ENCODE measurements at regions not wholly inside any gene's neighbourhood (a gene's known extent, or its start where the extent isn't known, plus 50 kb on each side); places are given as distances from the start of the nearest gene placed in this dataset.

GRCh38 chr7:156560696-156561095 lies 79.9 kb upstream of the RNF32 start:
- no peak overlapping the region for H2AFZ ChIP-seq (ENCODE audit: low read depth, low read length)
- no peak for TF ChIP-seq MYC (IDR thresholded peaks at IDR 0.05; ENCODE audit: low read depth, low read length)
- no peak for TF ChIP-seq GATA2 (IDR thresholded peaks at IDR 0.05; ENCODE audit: insufficient read depth, insufficient read length, low read depth, low read length)
- TF ChIP-seq POLR2AphosphoS5 (IDR thresholded peaks at IDR 0.05; ENCODE audit: insufficient read depth, low read depth, low read length) = no peak
- TF ChIP-seq MAX (IDR thresholded peaks at IDR 0.05; ENCODE audit: insufficient read depth, insufficient read length) = no peak
- no peak for TF ChIP-seq FOS (IDR thresholded peaks at IDR 0.05; ENCODE audit: borderline replicate concordance, insufficient read depth, low read length)
- TF ChIP-seq CTCF (IDR thresholded peaks at IDR 0.05; ENCODE audit: extremely low read depth in 1 of 2, insufficient read depth in 1 of 2, low read depth in 1 of 2, low read length in 2 of 2) = no peak
- TF ChIP-seq EZH2 (IDR thresholded peaks at IDR 0.05; ENCODE audit: borderline replicate concordance, low read depth, low read length, severe bottlenecking) = no peak
- no peak for TF ChIP-seq JUN (IDR thresholded peaks at IDR 0.05; ENCODE audit: borderline replicate concordance, insufficient read depth, insufficient read length, low read depth)
- no peak for TF ChIP-seq POLR2A (IDR thresholded peaks at IDR 0.05; ENCODE audit: low read depth, low read length)
- dilution Hi-C loops (cut with MboI; ENCODE audit: extremely low pct_ligation_motif_present, low sequenced_read_pairs) = no loop called here
- DNase-seq (ENCODE audit: low read depth, low spot score) = no peak
- no peaks in the 10 kb centered on the region for H3K9me1 ChIP-seq (replicated peaks; ENCODE audit: control insufficient read depth, extremely low read depth, insufficient read depth, low read length)
- H3K4me1 ChIP-seq (ENCODE audit: control insufficient read depth, extremely low read depth, insufficient read depth, low read length) = no peaks in the 10 kb centered on the region
- no peak overlapping the region for H3K9ac ChIP-seq (replicated peaks; ENCODE audit: extremely low read depth, insufficient read depth, low read length)
- POLR2A ChIA-PET = no interaction called here
- no peaks in the 10 kb centered on the region for H3K9me3 ChIP-seq (replicated peaks; ENCODE audit: control insufficient read depth, insufficient read depth, low read length)
- BruUV-seq (replicated peaks) = no TSS peak
- no peak overlapping the region for H3K27ac ChIP-seq (ENCODE audit: insufficient read depth, low read depth, low read length)
- no peak for FAIRE-seq
- H3K36me3 ChIP-seq (ENCODE audit: control insufficient read depth in 2 of 2, extremely low read depth in 1 of 2, insufficient read depth in 2 of 2, low read length in 2 of 2) = no peaks in the 10 kb centered on the region
- CTCF ChIA-PET = no interaction called here
- no peak overlapping the region for H3K4me2 ChIP-seq (ENCODE audit: insufficient read depth, low read length)
- no peak overlapping the region for H3K4me3 ChIP-seq (replicated peaks in 1 of 3; ENCODE audit: insufficient read depth in 1 of 3, low read depth in 1 of 3, low read length in 3 of 3)
- no peaks in the 10 kb centered on the region for H4K20me1 ChIP-seq (replicated peaks; ENCODE audit: control insufficient read depth, extremely low read depth, insufficient read depth, low read length)
- no peaks in the 10 kb centered on the region for H3K79me2 ChIP-seq (ENCODE audit: control insufficient read depth, insufficient read depth, low read length)
- no peaks in the 10 kb centered on the region for H3K27me3 ChIP-seq (ENCODE audit: control insufficient read depth in 2 of 2, insufficient read depth in 2 of 2, low read length in 2 of 2)
- intact Hi-C loops (cut with micrococcal nuclease) = no loop called here
